HCT116 (cell line): ENCODE measurements at regions not wholly inside any gene's neighbourhood (a gene's known extent, or its start where the extent isn't known, plus 50 kb on each side); places are given as distances from the start of the nearest gene placed in this dataset.

Experiments
- ATAC-seq: fragments of 200-7000 bp; cut with Tn5 transposase; 2 replicates; pipeline ENCODE4 v1.9.1; 2020; ENCODE audit warnings: mild to moderate bottlenecking, moderate library complexity
- BruUV-seq: library from RNA; stranded (reverse); fragments of 400-500 nt; replicated peaks from 2 replicates; lab custom pipeline; 2021; lab: Mats Ljungman, UMichigan
- CTCF ChIA-PET: fragments of 300-600 bp; sonication (Branson Sonifier 250); formaldehyde crosslinking; loops from one replicate; lab custom pipeline; 2021; ENCODE audit warnings: antibody characterized with exemption; lab: Charles Lee
- POLR2A ChIA-PET: fragments of 300-600, 350-600 bp; sonication (Branson Sonifier 250); formaldehyde crosslinking; loops from one replicate; lab custom pipeline; 2021; ENCODE audit warnings: antibody characterized with exemption; lab: Charles Lee
- RAD21 ChIA-PET, 2 experiments: fragments of 300-600 bp; sonication (Branson Sonifier 250); formaldehyde crosslinking; loops; one replicate each; lab custom pipeline; 2023; ENCODE audit warnings: low total read pairs in 2 of 2; ENCODE audit not compliant: uncharacterized antibody in 2 of 2, unreplicated experiment in 2 of 2, low non-redundant PET in 1 of 2; lab: Charles Lee
- DNase-seq: peaks from one replicate; pipeline ENCODE4 v3.0.0-alpha.2; 2010; ENCODE audit warnings: low read depth, low spot score
- H2AFZ ChIP-seq: fragments of 200-600 bp; shearing (Covaris generic), sonication (generic); 2 replicates; pipeline ENCODE4 v1.6.1; 2017; ENCODE audit warnings: low read depth, mixed run types, mixed read lengths, antibody characterized with exemption, low read length; ENCODE audit not compliant: poor library complexity, severe bottlenecking
- H3K27ac ChIP-seq: 2 replicates; pipeline ENCODE4 v1.5.1; 2012; ENCODE audit warnings: low read depth, low read length
- H3K27me3 ChIP-seq: fragments of 200-600 bp; sonication (generic); 2 replicates; pipeline ENCODE4 v1.6.1; 2016; ENCODE audit warnings: mixed run types, low read length, mixed read lengths; ENCODE audit not compliant: insufficient read depth
- H3K36me3 ChIP-seq, 2 experiments: fragments of 200-500 bp in 1 of 2; fragments of 200-600 bp in 1 of 2; sonication (Bioruptor generic) in 1 of 2; sonication (generic) in 1 of 2; 2 replicates each; pipeline versions ENCODE4 v1.5.1 to v1.6.1; 2014 to 2016; ENCODE audit warnings: low read length in 2 of 2, inconsistent platforms in 1 of 2, mixed read lengths in 1 of 2, mixed run types in 1 of 2; ENCODE audit not compliant: insufficient read depth in 2 of 2, control insufficient read depth in 1 of 2
- H3K4me1 ChIP-seq, 2 experiments: fragments of 200-600 bp in 1 of 2; sonication (generic) in 1 of 2; 2 replicates each; pipeline versions ENCODE4 v1.5.1 to v1.6.1; 2012 to 2017; ENCODE audit warnings: low read length in 2 of 2, inconsistent platforms in 1 of 2, mild to moderate bottlenecking in 1 of 2, mixed read lengths in 1 of 2, mixed run types in 1 of 2, moderate library complexity in 1 of 2; ENCODE audit not compliant: insufficient read depth in 2 of 2, control insufficient read depth in 1 of 2
- H3K4me2 ChIP-seq: fragments of 200-600 bp; sonication (generic); 2 replicates; pipeline ENCODE4 v1.6.1; 2017; ENCODE audit warnings: mixed run types, low read length, mixed read lengths
- H3K4me3 ChIP-seq, 2 experiments: fragments of 200-600 bp in 1 of 2; sonication (generic) in 1 of 2; replicated peaks in 1 of 2; 2 replicates each; pipeline ENCODE4 v1.5.1; 2011 to 2016; ENCODE audit warnings: low read length in 2 of 2, control low read depth in 1 of 2, low read depth in 1 of 2, mild to moderate bottlenecking in 1 of 2, mixed read lengths in 1 of 2, mixed run types in 1 of 2
- H3K79me2 ChIP-seq: fragments of 200-600 bp; sonication (generic); 2 replicates; pipeline ENCODE4 v1.6.1; 2017; ENCODE audit warnings: mild to moderate bottlenecking, mixed run types, low read length, moderate library complexity, mixed read lengths; ENCODE audit not compliant: insufficient read depth
- H3K9ac ChIP-seq: fragments of 200-600 bp; sonication (generic); 2 replicates; pipeline ENCODE4 v1.6.1; 2016; ENCODE audit warnings: low read length, mixed read lengths
- H3K9me2 ChIP-seq: fragments of 200-600 bp; sonication (generic), shearing (Covaris generic); 2 replicates; pipeline ENCODE4 v1.6.1; 2017; ENCODE audit warnings: mixed run types, mild to moderate bottlenecking, moderate library complexity; ENCODE audit not compliant: insufficient read depth
- H3K9me3 ChIP-seq, 2 experiments: fragments of 200-500 bp in 1 of 2; fragments of 200-600 bp in 1 of 2; sonication (Bioruptor generic) in 1 of 2; sonication (generic) in 1 of 2; 2 replicates each; pipeline ENCODE4 v1.6.1; 2014 to 2017; ENCODE audit warnings: low read length in 2 of 2, mixed read lengths in 2 of 2, inconsistent platforms in 1 of 2, low read depth in 1 of 2, mild to moderate bottlenecking in 1 of 2, mixed run types in 1 of 2, moderate library complexity in 1 of 2; ENCODE audit not compliant: control insufficient read depth in 1 of 2, insufficient read depth in 1 of 2
- H4K20me1 ChIP-seq: fragments of 200-600 bp; sonication (generic), shearing (Covaris generic); 2 replicates; pipeline ENCODE4 v1.6.1; 2017; ENCODE audit warnings: mixed run types, mild to moderate bottlenecking, moderate library complexity; ENCODE audit not compliant: insufficient read depth
- ATF3 ChIP-seq: IDR thresholded peaks from 2 replicates; pipeline ENCODE4 v1.6.1; 2012
- CTCF ChIP-seq, 3 experiments: fragments of 200-600 bp in 1 of 3; sonication (generic) in 1 of 3; IDR thresholded peaks in 2 of 3; conservative IDR thresholded peaks in 1 of 3; 2 replicates each; pipeline ENCODE4 v1.5.1; 2012 to 2017; ENCODE audit warnings: low read depth in 2 of 3, low read length in 2 of 3, antibody characterized with exemption in 1 of 3, borderline replicate concordance in 1 of 3, control low read depth in 1 of 3, mild to moderate bottlenecking in 1 of 3, mixed read lengths in 1 of 3, mixed run types in 1 of 3, moderate library complexity in 1 of 3; ENCODE audit not compliant: insufficient read depth in 1 of 3
- ELF1 ChIP-seq: IDR thresholded peaks from 2 replicates; pipeline ENCODE4 v1.6.1; 2012; ENCODE audit warnings: low read depth, borderline replicate concordance
- EZH2phosphoT487 ChIP-seq: fragments of 200-600 bp; IDR thresholded peaks from 2 replicates; pipeline ENCODE4 v1.6.1; 2018; ENCODE audit warnings: antibody characterized with exemption, borderline replicate concordance
- FOSL1 ChIP-seq: IDR thresholded peaks from 2 replicates; pipeline ENCODE4 v1.6.1; 2012; ENCODE audit warnings: low read depth
- RAD21 ChIP-seq: IDR thresholded peaks from 2 replicates; pipeline ENCODE4 v1.6.1; 2012; ENCODE audit warnings: low read depth, mild to moderate bottlenecking
- REST ChIP-seq: IDR thresholded peaks from 2 replicates; pipeline ENCODE4 v1.6.1; 2012; ENCODE audit warnings: low read depth
- SIN3A ChIP-seq: IDR thresholded peaks from 2 replicates; pipeline ENCODE4 v1.6.1; 2012; ENCODE audit warnings: low read depth
- SP1 ChIP-seq: IDR thresholded peaks from 2 replicates; pipeline ENCODE4 v1.6.1; 2012; ENCODE audit warnings: low read depth
- SRF ChIP-seq: IDR thresholded peaks from 2 replicates; pipeline ENCODE4 v1.6.1; 2012; ENCODE audit warnings: low read depth
- TCF7L2 ChIP-seq: IDR thresholded peaks from 2 replicates; pipeline ENCODE4 v1.7.0; 2011; ENCODE audit warnings: borderline replicate concordance, inconsistent platforms; ENCODE audit not compliant: insufficient read depth, insufficient read length; ENCODE audit errors: extremely low read depth
- YY1 ChIP-seq: IDR thresholded peaks from 2 replicates; pipeline ENCODE4 v1.6.1; 2011; ENCODE audit warnings: low read length, low read depth, moderate library complexity, mild to moderate bottlenecking; ENCODE audit not compliant: insufficient replicate concordance; ENCODE audit errors: extremely low read depth
- ZBTB33 ChIP-seq: IDR thresholded peaks from 2 replicates; pipeline ENCODE4 v1.6.1; 2011; ENCODE audit warnings: mild to moderate bottlenecking, low read length, moderate library complexity; ENCODE audit not compliant: insufficient replicate concordance; ENCODE audit errors: extremely low read depth
- ZNF274 ChIP-seq: fragments of 200-500 bp; sonication (Bioruptor generic); IDR thresholded peaks from 2 replicates; pipeline ENCODE4 v1.6.1; 2014; ENCODE audit warnings: mild to moderate bottlenecking, low read depth, low read length, inconsistent platforms
- intact Hi-C: fragments of 100-400 bp; cut with micrococcal nuclease; formaldehyde crosslinking; loops from 2 replicates; pipeline ENCODE4 v1.10.0; 2022

GRCh38 chr11:130592056-130592455 is 143.6 kb downstream of the ADAMTS15 start (continued):
- TF ChIP-seq CTCF (IDR thresholded peaks at IDR 0.05 in 2 of 3, conservative IDR thresholded peaks at IDR 0.05 in 1 of 3; ENCODE audit: borderline replicate concordance in 1 of 3, insufficient read depth in 1 of 3, low read depth in 2 of 3, low read length in 2 of 3) (no peak), ZBTB33 (no peak), TCF7L2 (no peak), FOSL1 (no peak)

GRCh38 chr11:130593064-130593463 is 144.6 kb downstream of the ADAMTS15 start:
- intact Hi-C loops = no loop called here
- Histone ChIP-seq H3K4me1 (no peaks in the 10 kb centered on the region), H3K9ac (no peak overlapping the region), H2AFZ (no peak overlapping the region), H3K9me2 (no peaks in the 10 kb centered on the region), H3K79me2 (no peaks in the 10 kb centered on the region), H3K27me3 (no peaks in the 10 kb centered on the region)
- no peak for DNase-seq
- CTCF ChIA-PET = no interaction called here
- RAD21 ChIA-PET = no interaction called here
- TF ChIP-seq ZNF274 = no peak
- no peak for TF ChIP-seq ATF3
- no peak for TF ChIP-seq YY1
- no peak for TF ChIP-seq SRF
- TF ChIP-seq FOSL1 = no peak
- TF ChIP-seq RAD21 = no peak
- TF ChIP-seq TCF7L2 = no peak
- TF ChIP-seq ZBTB33 = no peak
- TF ChIP-seq SP1 = no peak
- TF ChIP-seq SIN3A = no peak
- no peak for TF ChIP-seq REST
- TF ChIP-seq EZH2phosphoT487 = no peak
- TF ChIP-seq ELF1 = no peak
- TF ChIP-seq, all 23 proteins: peak for 0
- H3K36me3 ChIP-seq = no peaks in the 10 kb centered on the region
- no peaks in the 10 kb centered on the region for H3K9me3 ChIP-seq
- no peak overlapping the region for H3K27ac ChIP-seq
- POLR2A ChIA-PET = no interaction called here
- ATAC-seq = no peak
- BruUV-seq = no TSS peak
- no peaks in the 10 kb centered on the region for H4K20me1 ChIP-seq
- no peak overlapping the region for H3K4me3 ChIP-seq
- H3K4me2 ChIP-seq = no peak overlapping the region
